ENCODE measurements at regions not wholly inside any gene's neighbourhood (a gene's known extent, or its start where the extent isn't known, plus 50 kb on each side); places are given as distances from the start of the nearest gene placed in this dataset.

GRCh38 chr17:77570565-77570898 lies 388.0 kb upstream of the TNRC6C start:
- H3K9me2 ChIP-seq (replicated peaks; ENCODE audit: control insufficient read depth, low read length) = no peaks in the 10 kb centered on the region
- no peak overlapping the region for H3K4me3 ChIP-seq (ENCODE audit: low read length)
- no peaks in the 10 kb centered on the region for H4K20me1 ChIP-seq (ENCODE audit: control insufficient read depth, insufficient read depth, low read depth, low read length)
- no peaks in the 10 kb centered on the region for H3K79me2 ChIP-seq (ENCODE audit: control insufficient read depth, low read length)
- TF ChIP-seq, protein P1, sequence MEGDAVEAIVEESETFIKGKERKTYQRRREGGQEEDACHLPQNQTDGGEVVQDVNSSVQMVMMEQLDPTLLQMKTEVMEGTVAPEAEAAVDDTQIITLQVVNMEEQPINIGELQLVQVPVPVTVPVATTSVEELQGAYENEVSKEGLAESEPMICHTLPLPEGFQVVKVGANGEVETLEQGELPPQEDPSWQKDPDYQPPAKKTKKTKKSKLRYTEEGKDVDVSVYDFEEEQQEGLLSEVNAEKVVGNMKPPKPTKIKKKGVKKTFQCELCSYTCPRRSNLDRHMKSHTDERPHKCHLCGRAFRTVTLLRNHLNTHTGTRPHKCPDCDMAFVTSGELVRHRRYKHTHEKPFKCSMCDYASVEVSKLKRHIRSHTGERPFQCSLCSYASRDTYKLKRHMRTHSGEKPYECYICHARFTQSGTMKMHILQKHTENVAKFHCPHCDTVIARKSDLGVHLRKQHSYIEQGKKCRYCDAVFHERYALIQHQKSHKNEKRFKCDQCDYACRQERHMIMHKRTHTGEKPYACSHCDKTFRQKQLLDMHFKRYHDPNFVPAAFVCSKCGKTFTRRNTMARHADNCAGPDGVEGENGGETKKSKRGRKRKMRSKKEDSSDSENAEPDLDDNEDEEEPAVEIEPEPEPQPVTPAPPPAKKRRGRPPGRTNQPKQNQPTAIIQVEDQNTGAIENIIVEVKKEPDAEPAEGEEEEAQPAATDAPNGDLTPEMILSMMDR (IDR thresholded peaks at IDR 0.05; ENCODE audit: low read depth, low read length, poor library complexity, severe bottlenecking) = no peak
- TF ChIP-seq EZH2phosphoT487 (IDR thresholded peaks at IDR 0.05; ENCODE audit: borderline replicate concordance, low read length) = no peak
- H3K9me3 ChIP-seq (ENCODE audit: control insufficient read depth, insufficient read depth, low read length) = no peaks in the 10 kb centered on the region
- H3K27ac ChIP-seq (ENCODE audit: low read depth, low read length) = no peak overlapping the region
- no peaks in the 10 kb centered on the region for H3K36me3 ChIP-seq (ENCODE audit: control insufficient read depth, low read length)
- no peak overlapping the region for H3K4me2 ChIP-seq (ENCODE audit: low read length)
- no peaks in the 10 kb centered on the region for H3F3A ChIP-seq (ENCODE audit: control insufficient read depth, insufficient read depth)
- peaks cover 13% of the 10 kb centered on the region for H3K4me1 ChIP-seq (ENCODE audit: control insufficient read depth, low read length)
- H3K27me3 ChIP-seq (ENCODE audit: control insufficient read depth, low read length) = peaks cover 13% of the 10 kb centered on the region

DNA sequence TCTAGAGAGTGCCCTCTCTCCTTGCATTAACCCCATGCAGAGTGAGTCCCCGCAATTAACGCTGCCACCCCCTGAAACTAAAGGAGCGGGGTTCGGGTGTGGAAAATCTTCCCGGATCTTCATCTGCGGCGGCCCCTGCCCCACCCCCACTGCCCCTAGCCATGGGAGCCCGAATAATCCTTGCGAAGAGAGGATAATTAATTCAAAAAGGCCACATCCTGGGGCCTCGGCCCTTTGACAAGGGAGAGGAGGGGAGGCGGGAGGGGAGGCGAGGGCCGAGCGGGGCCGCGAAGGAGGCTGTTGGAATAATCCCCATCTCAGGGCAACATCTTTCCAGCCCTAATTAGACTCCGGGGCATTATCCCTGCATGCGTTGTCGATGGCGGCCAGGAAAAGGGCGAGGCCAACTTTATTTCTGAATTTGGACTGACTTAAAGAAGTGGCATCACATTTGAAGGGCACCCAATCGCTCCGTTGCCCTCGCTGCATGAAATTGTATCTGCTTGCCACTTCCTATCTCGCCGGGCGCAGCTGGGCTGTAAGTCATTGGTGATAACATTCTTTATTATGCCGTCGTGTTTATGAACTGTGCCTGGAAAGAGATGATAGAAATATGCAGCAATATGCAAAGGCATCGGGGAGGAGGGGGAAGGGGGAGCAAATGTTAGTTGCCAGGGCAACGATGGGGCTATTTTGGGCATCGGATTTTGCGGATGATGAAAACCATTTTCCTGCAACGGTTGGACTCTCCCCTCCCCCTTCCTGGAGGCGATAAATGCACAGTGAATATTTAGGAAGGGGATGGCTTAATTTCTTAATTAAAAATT lies 387.1 kb upstream of the TNRC6C start:
- Histone ChIP-seq H3F3A (ENCODE audit: control insufficient read depth, insufficient read depth) (no peaks in the 10 kb centered on the region), H3K36me3 (ENCODE audit: control insufficient read depth, low read length) (no peaks in the 10 kb centered on the region), H3K27ac (ENCODE audit: low read depth, low read length) (no peak overlapping the region), H3K79me2 (ENCODE audit: control insufficient read depth, low read length) (no peaks in the 10 kb centered on the region), H3K4me3 (ENCODE audit: low read length) (no peak overlapping the region), H3K4me2 (ENCODE audit: low read length) (no peak overlapping the region), H3K9me3 (ENCODE audit: control insufficient read depth, insufficient read depth, low read length) (no peaks in the 10 kb centered on the region), H3K4me1 (ENCODE audit: control insufficient read depth, low read length) (peaks cover 13% of the 10 kb centered on the region), H4K20me1 (ENCODE audit: control insufficient read depth, insufficient read depth, low read depth, low read length) (no peaks in the 10 kb centered on the region), H3K9me2 (replicated peaks; ENCODE audit: control insufficient read depth, low read length) (no peaks in the 10 kb centered on the region), H3K27me3 (ENCODE audit: control insufficient read depth, low read length) (peaks cover 13% of the 10 kb centered on the region)
- TF ChIP-seq, protein P1 (IDR thresholded peaks at IDR 0.05; ENCODE audit: low read depth, low read length, poor library complexity, severe bottlenecking) = no peak
- no peak for TF ChIP-seq EZH2phosphoT487 (IDR thresholded peaks at IDR 0.05; ENCODE audit: borderline replicate concordance, low read length)

- H3K9me3 ChIP-seq (ENCODE audit: control insufficient read depth, insufficient read depth, low read length) = no peaks in the 10 kb centered on the region
- H3K4me3 ChIP-seq (ENCODE audit: low read length) = no peak overlapping the region
- H3K27ac ChIP-seq (ENCODE audit: low read depth, low read length) = no peak overlapping the region
- H3K9me2 ChIP-seq (replicated peaks; ENCODE audit: control insufficient read depth, low read length) = no peaks in the 10 kb centered on the region
- peaks cover 13% of the 10 kb centered on the region for H3K4me1 ChIP-seq (ENCODE audit: control insufficient read depth, low read length)
- H3K79me2 ChIP-seq (ENCODE audit: control insufficient read depth, low read length) = no peaks in the 10 kb centered on the region
- no peaks in the 10 kb centered on the region for H3K36me3 ChIP-seq (ENCODE audit: control insufficient read depth, low read length)
- no peaks in the 10 kb centered on the region for H4K20me1 ChIP-seq (ENCODE audit: control insufficient read depth, insufficient read depth, low read depth, low read length)
- no peaks in the 10 kb centered on the region for H3F3A ChIP-seq (ENCODE audit: control insufficient read depth, insufficient read depth)
- TF ChIP-seq, protein P1 (IDR thresholded peaks at IDR 0.05; ENCODE audit: low read depth, low read length, poor library complexity, severe bottlenecking) = no peak
- no peak for TF ChIP-seq EZH2phosphoT487 (IDR thresholded peaks at IDR 0.05; ENCODE audit: borderline replicate concordance, low read length)
- peaks cover 13% of the 10 kb centered on the region for H3K27me3 ChIP-seq (ENCODE audit: control insufficient read depth, low read length)
- no peak overlapping the region for H3K4me2 ChIP-seq (ENCODE audit: low read length)
Observed at GRCh38 chr17:77572065-77572601, 386.4 kb upstream of the TNRC6C start.
